HT1080 (cell line): ENCODE measurements at regions not wholly inside any gene's neighbourhood (a gene's known extent, or its start where the extent isn't known, plus 50 kb on each side); places are given as distances from the start of the nearest gene placed in this dataset.

ENCODE experiments used
- DNase-seq: peaks from one replicate; pipeline ENCODE4 v3.0.0-alpha.2; 2015; ENCODE audit warnings: low read depth

DNA sequence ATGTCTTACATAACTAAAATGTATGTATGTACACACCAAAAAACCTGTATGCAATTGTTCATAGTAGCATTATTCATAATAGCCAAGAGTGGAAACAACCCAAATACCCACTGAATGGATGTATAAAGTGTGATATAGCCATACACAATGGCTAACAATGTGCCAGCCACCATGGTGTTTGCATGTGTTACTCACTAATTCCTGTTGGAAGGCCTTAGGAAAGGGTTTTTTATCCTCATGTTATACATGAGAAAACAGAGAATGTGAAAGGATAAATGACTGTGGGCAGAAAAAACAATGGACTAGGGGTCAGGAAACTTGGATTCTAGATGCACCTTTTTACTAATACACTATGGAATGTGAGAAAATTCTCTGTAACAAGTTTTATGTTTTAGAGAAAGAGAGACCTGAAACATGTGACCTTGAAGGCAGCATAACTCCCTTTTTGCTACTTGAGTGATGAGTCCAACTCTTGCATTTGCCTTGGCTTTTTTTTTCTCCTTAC is 55.7 kb downstream of the TIGD2 start:
- DNase-seq = peak; percentile 14

DNA sequence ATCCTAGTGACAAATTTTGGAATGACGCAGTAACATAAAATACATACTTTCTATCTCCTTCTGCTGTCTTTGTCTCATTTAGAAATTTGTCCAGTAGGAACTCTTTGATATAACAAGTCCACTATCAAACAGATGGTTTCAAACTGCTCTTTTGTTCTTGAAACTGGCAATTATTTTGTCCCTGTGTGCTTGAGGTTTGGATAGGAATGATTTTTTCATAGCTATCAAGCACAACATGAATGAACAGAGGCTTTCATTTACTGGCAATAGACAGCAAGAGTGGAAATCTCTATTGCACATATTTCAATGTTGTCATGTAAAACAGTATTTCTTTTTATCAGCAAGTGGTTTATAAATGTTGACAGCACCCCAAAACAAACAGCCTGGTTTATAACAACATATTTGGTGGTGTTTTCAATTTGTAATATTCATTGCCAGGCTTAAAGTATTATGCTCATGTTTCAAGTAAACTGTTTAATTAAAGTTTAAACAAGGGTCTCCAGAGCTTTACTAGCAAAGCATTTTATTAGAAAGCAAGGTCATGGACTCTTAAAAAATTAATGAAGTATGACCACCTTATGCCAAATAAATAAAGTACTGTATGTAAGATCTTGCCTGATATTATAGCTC is 60.0 kb downstream of the TIGD2 start:
- DNase-seq = no peak

DNA sequence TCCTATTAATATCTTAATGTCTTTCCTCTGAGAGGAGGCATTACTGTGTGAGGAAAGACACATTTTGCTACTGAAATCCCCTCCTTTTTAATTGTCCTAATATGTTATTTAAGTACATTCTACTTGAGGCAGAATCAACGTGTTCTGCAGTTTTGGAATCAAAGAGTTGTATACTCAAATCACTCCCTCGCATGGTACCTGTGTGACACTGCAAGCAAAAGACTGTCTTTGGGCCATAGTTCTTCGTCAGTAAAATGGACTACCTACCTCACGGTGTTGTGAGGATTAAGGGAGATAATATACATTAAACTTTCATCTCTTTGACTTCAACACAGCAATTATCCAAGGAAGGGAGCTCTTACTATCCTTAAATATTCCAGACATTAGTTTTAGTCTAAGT is 61.5 kb downstream of the TIGD2 start:
- DNase-seq = no peak

DNA sequence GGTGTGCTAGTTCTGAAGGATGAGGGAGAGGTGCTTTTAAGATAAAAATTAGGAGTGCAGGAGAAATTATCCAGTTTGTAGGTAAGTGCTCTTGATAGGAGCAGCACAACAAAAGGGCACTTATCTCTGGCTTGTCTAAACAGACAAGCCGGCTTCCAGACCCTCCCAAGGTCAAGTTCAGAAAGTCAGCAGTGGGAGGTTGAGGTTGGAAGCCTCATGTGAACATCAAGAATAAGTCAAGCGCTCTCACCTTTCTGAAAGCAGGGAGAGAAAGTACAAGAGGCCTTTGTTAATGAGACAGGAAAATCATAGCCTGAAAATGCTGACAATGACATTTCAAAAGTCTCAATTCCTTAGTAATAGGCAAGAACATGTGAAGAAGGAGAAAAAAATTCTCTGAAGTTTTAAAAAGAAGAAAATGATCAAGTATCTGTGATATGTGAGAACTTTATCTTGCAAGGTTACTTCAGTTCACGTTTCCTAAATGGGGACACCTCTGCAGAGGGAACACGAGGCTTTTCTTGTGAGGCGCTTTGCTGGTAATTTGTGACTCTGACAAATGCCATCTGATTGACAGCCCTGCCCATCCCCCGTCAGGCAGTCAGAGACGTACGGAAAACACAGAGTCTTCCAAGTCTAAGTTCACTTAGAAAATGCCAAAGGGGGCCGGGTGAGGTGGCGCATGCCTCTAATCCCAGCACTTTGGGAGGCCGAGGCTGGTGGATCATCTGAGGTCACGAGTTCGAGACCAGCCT is 62.2 kb downstream of the TIGD2 start:
- no peak for DNase-seq

DNA sequence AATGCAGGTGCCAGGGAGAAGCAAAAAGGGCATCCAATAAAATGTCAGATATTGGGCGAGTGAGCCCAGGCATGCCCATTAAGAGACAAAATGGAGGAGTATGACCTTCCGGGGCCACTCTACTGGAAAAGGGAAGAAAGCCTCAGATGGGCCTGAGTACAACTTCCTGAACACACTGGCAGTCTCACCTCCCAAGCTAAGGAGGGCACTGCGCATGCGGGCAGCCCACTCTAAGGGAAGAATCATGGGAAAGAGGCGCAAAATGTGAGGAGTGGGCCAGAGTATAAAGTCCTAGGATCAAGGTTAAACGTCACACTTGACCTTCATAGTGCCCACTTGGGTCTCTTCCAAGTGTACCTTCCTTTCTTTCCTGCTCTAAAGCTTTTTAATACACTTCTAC is 63.5 kb downstream of the TIGD2 start:
- no peak for DNase-seq

DNA sequence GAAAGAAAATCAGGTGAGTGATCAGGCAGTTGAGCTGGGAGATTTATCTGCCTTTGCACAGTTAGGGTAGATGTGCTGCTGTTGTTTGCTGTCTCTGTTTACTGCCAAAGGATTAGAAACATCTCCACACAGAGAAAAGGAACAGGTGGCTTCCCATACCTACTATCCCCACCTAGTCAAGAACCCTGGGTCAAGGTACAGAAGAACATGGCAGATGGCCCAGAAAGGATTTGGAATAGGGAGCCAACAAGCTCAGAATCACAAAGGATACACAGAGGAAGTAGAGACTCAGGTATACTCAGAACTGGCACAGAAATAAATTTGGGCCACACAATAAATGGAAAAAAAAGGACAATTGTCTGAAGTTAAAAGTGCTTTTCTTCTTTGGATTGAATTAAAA is 64.3 kb downstream of the TIGD2 start:
- DNase-seq = no peak

DNA sequence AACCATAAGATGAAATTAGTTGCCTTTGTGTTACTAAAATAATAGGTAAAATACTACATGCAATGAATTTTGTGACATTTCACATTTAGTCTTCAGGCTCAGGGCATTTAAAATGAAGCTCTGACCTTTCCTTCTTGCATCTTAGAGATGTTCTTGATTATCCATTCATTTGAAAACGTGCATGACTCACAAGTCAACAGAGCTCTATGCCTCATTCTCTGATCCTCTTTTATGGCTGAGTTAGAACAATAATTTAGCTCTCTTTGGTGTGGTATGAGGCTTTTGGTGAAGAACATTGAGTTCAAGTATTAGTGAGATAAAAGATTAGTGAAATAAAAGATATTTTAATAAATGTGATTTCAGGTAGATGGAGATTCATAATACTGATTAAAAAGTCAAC is 66.5 kb downstream of the TIGD2 start:
- no peak for DNase-seq

DNA sequence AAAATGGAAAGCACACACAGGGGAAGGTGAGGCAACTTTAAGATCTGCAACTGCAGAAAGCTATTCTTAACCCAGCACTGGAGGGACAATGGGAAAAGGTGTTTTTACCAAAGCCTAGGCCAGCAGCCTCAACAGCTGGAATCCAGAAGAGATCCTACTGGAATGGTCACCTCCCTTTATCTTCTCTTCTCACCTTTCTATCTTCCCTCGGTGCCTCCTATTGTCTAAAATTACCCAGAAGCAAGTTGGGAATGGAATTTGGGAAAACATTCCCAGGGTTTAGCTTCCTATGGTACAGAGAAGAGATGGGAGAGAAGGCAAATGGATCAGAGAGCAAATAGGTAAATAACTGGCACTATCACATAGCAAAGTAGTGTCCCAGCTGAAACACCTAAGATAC is 73.1 kb downstream of the TIGD2 start:
- no peak for DNase-seq
